DND-41 (cell line): ENCODE measurements at regions not wholly inside any gene's neighbourhood (a gene's known extent, or its start where the extent isn't known, plus 50 kb on each side); places are given as distances from the start of the nearest gene placed in this dataset.

Experiments used
- EZH2 ChIP-seq: IDR thresholded peaks from 3 replicates; pipeline ENCODE4 v1.6.1; 2012; ENCODE audit warnings: borderline replicate concordance, low read depth, mild to moderate bottlenecking, moderate library complexity, low read length, inconsistent platforms; ENCODE audit not compliant: severe bottlenecking
- TF ChIP-seq, protein P1 (sequence below): IDR thresholded peaks from 2 replicates; pipeline ENCODE4 v1.5.1; 2012; ENCODE audit warnings: borderline replicate concordance, low read length, moderate library complexity, mild to moderate bottlenecking; ENCODE audit not compliant: poor library complexity, severe bottlenecking; ENCODE audit errors: extremely low read depth

DNA sequence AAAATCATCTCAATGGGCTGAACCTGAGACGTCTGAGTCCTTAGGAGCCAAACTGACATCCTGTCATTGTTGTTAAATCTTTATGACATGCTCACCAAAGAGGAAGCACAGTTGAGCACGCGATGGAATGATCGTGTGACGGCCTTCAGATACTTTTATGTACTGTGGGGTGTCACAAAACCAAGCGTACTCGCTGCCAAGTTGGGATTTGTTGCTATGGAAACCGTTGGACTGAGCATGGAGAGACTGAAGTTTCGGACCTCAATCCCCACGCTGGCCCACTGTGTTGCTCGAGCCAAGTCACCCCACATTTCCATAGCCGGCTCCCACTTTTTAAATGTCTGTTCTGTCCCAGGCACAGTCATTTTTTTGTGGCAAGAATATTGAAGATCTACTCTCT, 222.8 kb upstream of the SDK2 start:
- TF ChIP-seq, protein P1, sequence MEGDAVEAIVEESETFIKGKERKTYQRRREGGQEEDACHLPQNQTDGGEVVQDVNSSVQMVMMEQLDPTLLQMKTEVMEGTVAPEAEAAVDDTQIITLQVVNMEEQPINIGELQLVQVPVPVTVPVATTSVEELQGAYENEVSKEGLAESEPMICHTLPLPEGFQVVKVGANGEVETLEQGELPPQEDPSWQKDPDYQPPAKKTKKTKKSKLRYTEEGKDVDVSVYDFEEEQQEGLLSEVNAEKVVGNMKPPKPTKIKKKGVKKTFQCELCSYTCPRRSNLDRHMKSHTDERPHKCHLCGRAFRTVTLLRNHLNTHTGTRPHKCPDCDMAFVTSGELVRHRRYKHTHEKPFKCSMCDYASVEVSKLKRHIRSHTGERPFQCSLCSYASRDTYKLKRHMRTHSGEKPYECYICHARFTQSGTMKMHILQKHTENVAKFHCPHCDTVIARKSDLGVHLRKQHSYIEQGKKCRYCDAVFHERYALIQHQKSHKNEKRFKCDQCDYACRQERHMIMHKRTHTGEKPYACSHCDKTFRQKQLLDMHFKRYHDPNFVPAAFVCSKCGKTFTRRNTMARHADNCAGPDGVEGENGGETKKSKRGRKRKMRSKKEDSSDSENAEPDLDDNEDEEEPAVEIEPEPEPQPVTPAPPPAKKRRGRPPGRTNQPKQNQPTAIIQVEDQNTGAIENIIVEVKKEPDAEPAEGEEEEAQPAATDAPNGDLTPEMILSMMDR = no peak
- no peak for TF ChIP-seq EZH2
